CD4-positive, alpha-beta T cell (primary cell): ENCODE measurements at regions not wholly inside any gene's neighbourhood (a gene's known extent, or its start where the extent isn't known, plus 50 kb on each side); places are given as distances from the start of the nearest gene placed in this dataset.

Experiments
- ATAC-seq: fragments of 200-7000 bp; cut with Tn5 transposase; one replicate; pipeline ENCODE4 v1.10.0; 2022; ENCODE audit warnings: mild to moderate bottlenecking; ENCODE audit not compliant: poor library complexity
- CTCF ChIA-PET: fragments of 350-600 bp; sonication (Branson Sonifier 250); formaldehyde crosslinking; loops from one replicate; lab custom pipeline; 2021; ENCODE audit warnings: antibody characterized with exemption, inconsistent platforms; lab: Charles Lee
- POLR2A ChIA-PET: fragments of 350-600 bp; sonication (Branson Sonifier 250); formaldehyde crosslinking; loops from one replicate; lab custom pipeline; 2021; ENCODE audit warnings: antibody characterized with exemption, inconsistent platforms; lab: Charles Lee
- DNase-seq, 14 experiments: peaks; one replicate each; pipeline ENCODE4 v3.0.0-alpha.2; 2013 to 2020; ENCODE audit warnings: mixed read lengths in 2 of 14
- H3K27ac ChIP-seq, 2 donors: one replicate each; pipeline versions ENCODE4 v1.5.1 to v1.7.0; 2013; ENCODE audit warnings: low read length in 2 of 2, low read depth in 1 of 2, mild to moderate bottlenecking in 1 of 2
- H3K27me3 ChIP-seq, 2 experiments: 1 replicate in 1 of 2; 2 replicates in 1 of 2; pipeline versions ENCODE4 v1.6.1 to v1.7.0; 2013; ENCODE audit warnings: low read length in 2 of 2, control low read depth in 1 of 2, mild to moderate bottlenecking in 1 of 2, moderate library complexity in 1 of 2; ENCODE audit not compliant: insufficient read depth in 2 of 2, control insufficient read depth in 1 of 2
- H3K36me3 ChIP-seq: one replicate; pipeline ENCODE4 v1.6.1; 2013; ENCODE audit warnings: low read length, control low read depth; ENCODE audit not compliant: insufficient read depth
- H3K4me1 ChIP-seq: one replicate; pipeline ENCODE4 v1.6.1; 2013; ENCODE audit warnings: low read length, control low read depth; ENCODE audit not compliant: insufficient read depth
- H3K4me3 ChIP-seq: one replicate; pipeline ENCODE4 v1.5.1; 2013; ENCODE audit warnings: mild to moderate bottlenecking, low read length, moderate library complexity
- H3K9me3 ChIP-seq, 2 experiments: 1 replicate in 1 of 2; 2 replicates in 1 of 2; pipeline versions ENCODE4 v1.6.1 to v1.7.0; 2013; ENCODE audit warnings: low read length in 2 of 2, mild to moderate bottlenecking in 2 of 2, control low read depth in 1 of 2, moderate library complexity in 1 of 2; ENCODE audit not compliant: control insufficient read depth in 1 of 2, insufficient read depth in 1 of 2
- H3K27ac Mint-ChIP-seq: one replicate; pipeline ENCODE4 v1.8.0; 2020; ENCODE audit warnings: mixed read lengths
- H3K27me3 Mint-ChIP-seq: one replicate; pipeline ENCODE4 v1.8.0; 2021; ENCODE audit warnings: mixed read lengths
- H3K36me3 Mint-ChIP-seq: one replicate; pipeline ENCODE4 v1.8.0; 2021; ENCODE audit warnings: low read depth, mixed read lengths
- H3K4me1 Mint-ChIP-seq: one replicate; pipeline ENCODE4 v1.8.0; 2021; ENCODE audit warnings: low read depth, mixed read lengths
- H3K4me3 Mint-ChIP-seq: one replicate; pipeline ENCODE4 v1.8.0; 2020; ENCODE audit warnings: mild to moderate bottlenecking, mixed read lengths
- H3K9me3 Mint-ChIP-seq: one replicate; pipeline ENCODE4 v1.8.0; 2020; ENCODE audit warnings: mixed read lengths
- CTCF ChIP-seq: fragments of 200-600 bp; IDR thresholded peaks from one replicate; pipeline ENCODE4 v1.8.0; 2022; ENCODE audit warnings: antibody characterized with exemption, mild to moderate bottlenecking
- intact Hi-C, 2 experiments: fragments of 100-400 bp; cut with DNase I in 1 of 2; cut with micrococcal nuclease in 1 of 2; formaldehyde crosslinking; loops; one replicate each; pipeline versions ENCODE4 v1.15.1 to v1.9.0; 2023 to 2025; cut with DNase I, micrococcal nuclease

- Histone ChIP-seq H3K4me1 (no peaks in the 10 kb centered on the region), H3K27me3 (no peaks in the 10 kb centered on the region), H3K36me3 (no peaks in the 10 kb centered on the region), H3K4me3 (no peak overlapping the region), H3K9me3 (no peaks in the 10 kb centered on the region), H3K27ac (no peak overlapping the region)
- H3K36me3 Mint-ChIP-seq: no peaks in the 10 kb centered on the region
- no peak overlapping the region for H3K4me3 Mint-ChIP-seq
- H3K9me3 Mint-ChIP-seq: peaks cover 15% of the 10 kb centered on the region
- intact Hi-C loops: no loop called here
- no peaks in the 10 kb centered on the region for H3K27me3 Mint-ChIP-seq
- no peak overlapping the region for H3K27ac Mint-ChIP-seq
- ATAC-seq (no peak), DNase-seq (no peak)
- CTCF ChIA-PET: no interaction called here
- POLR2A ChIA-PET: no interaction called here
- TF ChIP-seq CTCF: no peak
- no peaks in the 10 kb centered on the region for H3K4me1 Mint-ChIP-seq
These were observed 2071.4 kb downstream of the MAT2B start for GRCh38 chr5:165576678-165577275.

DNA sequence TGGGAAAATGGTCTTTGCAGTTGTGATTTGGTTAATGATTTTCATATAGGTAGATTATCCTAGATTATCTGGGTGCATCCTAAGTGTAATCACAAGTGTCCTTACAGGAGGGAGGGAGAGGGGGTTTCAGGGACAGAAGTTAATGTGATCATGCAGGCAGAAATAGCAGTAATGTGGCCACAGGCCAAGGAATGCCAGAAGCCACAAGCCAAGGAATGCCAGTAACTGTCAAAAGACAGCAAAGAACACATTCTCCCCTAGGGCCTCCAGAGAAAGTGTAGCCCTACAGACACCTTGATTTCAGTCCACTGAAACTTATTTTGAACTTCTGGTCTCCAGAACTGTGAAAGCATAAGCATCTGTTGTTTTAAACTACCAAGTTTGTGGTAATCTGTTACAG, 2074.5 kb downstream of the MAT2B start:
- intact Hi-C loops: no loop called here
- H3K27ac Mint-ChIP-seq: no peak overlapping the region
- no peaks in the 10 kb centered on the region for H3K4me1 ChIP-seq
- H3K4me3 Mint-ChIP-seq: no peak overlapping the region
- H3K9me3 Mint-ChIP-seq: peaks cover 8% of the 10 kb centered on the region
- H3K4me3 ChIP-seq: no peak overlapping the region
- no peaks in the 10 kb centered on the region for H3K27me3 Mint-ChIP-seq
- ATAC-seq (no peak), DNase-seq (no peak)
- peaks cover 0 to 5% of the 10 kb centered on the region in 2 experiments for H3K9me3 ChIP-seq
- ChIA-PET CTCF (no interaction called here), POLR2A (no interaction called here)
- H3K36me3 Mint-ChIP-seq: no peaks in the 10 kb centered on the region
- H3K27me3 ChIP-seq: no peaks in the 10 kb centered on the region
- H3K4me1 Mint-ChIP-seq: no peaks in the 10 kb centered on the region
- TF ChIP-seq CTCF: no peak
- H3K36me3 ChIP-seq: no peaks in the 10 kb centered on the region
- H3K27ac ChIP-seq: no peak overlapping the region

DNA sequence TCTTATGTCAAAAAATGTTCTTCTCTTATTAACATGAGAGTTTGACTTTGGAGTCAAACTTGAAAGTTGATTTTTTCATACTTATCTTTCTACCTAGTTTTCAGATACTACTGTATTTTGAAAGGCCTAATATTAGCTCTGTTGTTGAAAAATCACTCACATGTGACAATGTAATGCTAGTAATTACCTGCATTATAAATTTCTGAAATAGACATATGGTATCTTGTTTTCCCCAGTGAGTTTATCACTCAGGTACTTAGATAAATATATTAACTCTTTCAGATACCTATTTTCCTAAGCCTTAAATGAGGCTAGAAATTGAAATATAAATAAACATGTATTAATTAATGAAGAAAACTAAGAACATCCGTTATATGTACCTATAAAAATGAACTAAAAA, 2089.3 kb downstream of the MAT2B start:
- Mint-ChIP-seq H3K4me1 (no peaks in the 10 kb centered on the region), H3K9me3 (peaks cover 6% of the 10 kb centered on the region), H3K36me3 (no peaks in the 10 kb centered on the region), H3K27me3 (no peaks in the 10 kb centered on the region), H3K27ac (no peak overlapping the region), H3K4me3 (no peak overlapping the region)
- DNase-seq (no peak), ATAC-seq (no peak)
- ChIA-PET POLR2A (no interaction called here), CTCF (no interaction called here)
- Histone ChIP-seq H3K36me3 (no peaks in the 10 kb centered on the region), H3K4me1 (no peaks in the 10 kb centered on the region), H3K27ac (no peak overlapping the region), H3K9me3 (peaks cover 0 to 12% of the 10 kb centered on the region in 2 experiments), H3K27me3 (no peaks in the 10 kb centered on the region), H3K4me3 (no peak overlapping the region)
- TF ChIP-seq CTCF: no peak
- intact Hi-C loops: no loop called here
